HG02852 (cell line): ENCODE measurements at regions not wholly inside any gene's neighbourhood (a gene's known extent, or its start where the extent isn't known, plus 50 kb on each side); places are given as distances from the start of the nearest gene placed in this dataset.
"Not testable (repeated sequence)": the region's sequence is repeated elsewhere in the genome, so short reads cannot be mapped to it uniquely, and the experiment has no call there.

Experiments used
- ATAC-seq: cut with Tn5 transposase; IDR thresholded peaks from one replicate; pipeline ENCODE4 v1.9.1; 2021; ENCODE audit warnings: mild to moderate bottlenecking, moderate library complexity; ENCODE audit not compliant: unreplicated experiment

DNA sequence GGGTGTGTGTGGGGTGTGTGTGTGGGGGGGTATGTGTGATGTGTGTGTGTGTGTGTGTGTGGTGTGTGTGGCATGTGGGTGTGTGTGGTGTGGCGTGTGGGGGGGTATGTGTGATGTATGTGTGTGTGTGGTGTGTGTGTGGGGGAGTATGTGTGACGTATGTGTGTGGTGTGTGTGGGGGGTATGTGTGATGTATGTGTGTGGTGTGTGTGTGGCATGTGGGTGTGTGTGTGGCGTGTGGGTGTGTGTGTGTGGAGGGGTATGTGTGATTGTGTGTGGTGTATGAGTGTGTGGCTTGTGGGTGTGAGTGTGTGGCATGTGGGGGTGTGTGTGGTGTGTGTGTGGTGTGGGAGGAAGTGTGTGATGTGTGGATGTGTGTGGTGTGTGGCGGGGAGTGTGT lies 442.3 kb downstream of the PREX1 start:
- ATAC-seq, result no peak

DNA sequence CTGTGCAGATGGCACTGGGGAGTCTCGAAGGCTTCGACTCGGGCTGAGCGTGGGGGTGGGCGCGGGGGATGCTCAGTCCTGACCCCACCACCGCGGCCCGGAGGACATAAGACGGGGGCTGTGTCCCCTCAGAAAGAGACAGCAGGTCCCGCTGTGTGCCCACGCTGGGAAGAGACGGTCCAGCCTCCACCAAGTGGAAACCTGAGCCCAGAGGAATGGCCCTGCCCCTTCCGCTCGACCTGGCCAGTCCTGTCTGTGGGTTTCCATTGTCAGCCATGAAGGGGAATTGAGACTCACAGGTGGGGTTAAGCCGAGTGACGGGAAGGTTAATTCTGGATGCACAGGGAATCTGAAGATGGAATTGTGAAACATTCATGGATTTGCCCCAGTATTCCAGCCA lies 442.7 kb downstream of the PREX1 start:
- no peak for ATAC-seq

DNA sequence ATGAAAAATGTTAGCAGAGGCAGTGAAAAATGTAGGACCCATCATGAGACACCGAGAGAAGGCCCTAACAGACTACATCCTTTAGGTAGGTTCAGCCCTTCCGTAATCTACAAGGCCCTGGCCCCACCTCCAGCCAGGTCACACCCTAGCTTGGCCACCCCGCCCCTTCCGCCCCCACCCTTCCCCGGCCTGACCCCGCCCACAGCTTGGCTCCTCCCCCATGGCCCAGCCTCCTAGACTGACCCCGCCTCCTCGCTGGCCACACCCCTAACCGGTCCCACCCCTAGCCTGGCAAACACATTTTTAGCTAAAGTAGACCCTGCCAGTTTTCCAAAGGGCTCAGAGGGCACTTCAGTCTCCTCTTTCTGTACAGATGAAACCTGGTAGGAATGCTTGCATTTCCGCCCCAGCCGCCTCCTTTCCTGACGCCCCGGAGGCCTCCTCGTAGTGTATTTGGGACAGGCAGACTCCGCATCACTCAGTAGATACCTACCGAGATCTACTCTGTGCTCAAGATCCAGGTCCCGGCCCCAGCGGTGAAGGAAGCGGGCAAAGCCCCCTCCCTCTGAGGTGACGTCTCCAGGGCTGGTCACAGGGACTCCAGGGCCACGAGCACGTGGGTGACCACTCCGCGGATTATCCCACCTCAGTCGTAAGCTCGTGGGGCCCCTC lies 443.5 kb downstream of the PREX1 start:
- ATAC-seq, result no peak

DNA sequence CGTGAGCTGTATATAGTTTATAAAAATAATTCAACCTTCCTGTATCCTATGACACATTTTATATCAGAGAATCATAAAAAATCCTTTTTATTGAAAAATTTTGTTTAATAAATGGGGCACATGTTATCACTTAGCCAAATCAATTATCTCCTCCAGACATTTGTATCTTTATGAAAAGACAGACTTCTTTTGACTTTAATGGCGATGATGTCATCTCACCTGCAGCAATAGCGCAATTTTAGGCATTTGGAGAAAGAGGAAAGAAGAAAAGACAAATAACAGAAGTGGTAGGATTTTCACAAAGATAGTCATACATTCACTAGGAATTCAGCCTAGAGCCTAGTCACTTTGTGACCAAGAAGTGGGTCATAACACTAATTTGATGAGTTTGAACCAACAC lies 444.5 kb downstream of the PREX1 start:
- no peak for ATAC-seq

DNA sequence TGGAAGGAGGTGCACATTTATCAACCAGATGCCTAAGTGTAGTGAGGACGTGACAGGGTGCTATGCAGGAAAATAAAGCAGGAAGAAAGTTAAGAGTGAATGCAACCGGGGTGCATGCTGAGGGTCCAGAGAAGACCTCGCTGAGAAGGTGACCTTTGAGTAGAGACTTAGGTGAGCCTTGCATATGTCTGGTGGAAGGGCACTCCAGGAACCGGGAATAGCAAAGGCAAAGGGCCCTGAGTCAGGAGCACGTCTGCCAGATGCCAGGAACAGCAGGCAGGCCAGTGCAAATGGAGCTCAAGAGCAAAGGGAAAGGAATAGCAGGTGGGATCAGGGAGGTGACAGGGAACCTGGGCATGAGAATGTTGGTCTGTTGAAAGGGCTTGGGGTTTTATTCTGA lies 445.5 kb downstream of the PREX1 start:
- ATAC-seq, result no peak

DNA sequence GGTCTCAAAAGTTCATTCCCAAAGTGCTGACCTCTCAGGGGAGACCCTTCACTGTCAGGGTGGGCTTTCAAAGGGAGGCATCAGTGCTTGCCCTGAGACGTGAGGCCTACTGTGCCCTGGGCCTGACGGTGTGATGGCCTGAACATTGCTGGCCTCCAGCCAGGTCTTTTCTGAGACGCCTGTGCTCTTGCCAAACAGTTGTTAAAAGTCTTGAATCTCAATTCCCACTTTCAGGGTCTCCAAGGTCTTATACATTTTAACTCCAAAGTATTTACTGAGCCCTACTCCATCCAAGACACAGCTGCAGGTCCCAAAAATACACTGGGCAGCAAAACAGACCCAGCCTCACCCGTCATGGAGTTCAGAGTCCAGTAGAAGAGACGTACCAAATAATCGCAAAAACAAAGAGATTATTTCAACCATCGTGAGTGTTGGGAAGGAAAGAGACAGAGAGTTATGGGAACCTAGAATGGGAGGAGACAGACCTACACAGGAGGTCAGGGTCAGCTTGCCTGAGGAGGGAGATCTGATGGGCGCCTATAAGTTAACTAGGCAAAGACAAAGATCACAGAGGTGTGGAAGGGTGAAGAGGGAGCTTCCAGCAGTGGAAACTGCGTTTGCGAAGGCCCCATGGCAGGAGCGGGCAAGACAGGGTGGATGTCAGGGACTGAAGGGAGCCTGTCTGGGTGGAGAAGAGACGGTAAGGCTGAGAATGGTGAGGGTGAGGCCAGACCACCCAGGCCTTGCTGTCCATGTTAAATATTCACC lies 446.3 kb downstream of the PREX1 start:
- no peak for ATAC-seq

DNA sequence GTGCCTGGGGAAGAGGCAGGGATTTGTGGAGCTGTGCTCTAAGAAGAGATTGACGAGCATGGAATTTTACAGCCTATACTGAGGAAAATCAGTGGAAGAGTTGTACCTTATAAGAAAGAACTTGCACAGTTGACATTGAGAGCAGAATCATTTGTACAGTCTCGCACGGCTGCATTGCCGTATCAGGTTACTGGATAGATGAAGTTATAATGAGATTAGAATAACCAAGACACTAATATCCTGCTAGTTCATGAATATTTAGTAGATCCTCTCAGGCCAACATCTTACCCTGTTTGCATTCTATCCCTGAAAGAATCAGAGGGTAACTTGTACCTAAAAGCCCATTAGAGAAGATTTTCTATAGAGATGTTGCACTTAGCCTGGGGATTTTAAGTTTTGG lies 447.1 kb downstream of the PREX1 start:
- ATAC-seq, result no peak

DNA sequence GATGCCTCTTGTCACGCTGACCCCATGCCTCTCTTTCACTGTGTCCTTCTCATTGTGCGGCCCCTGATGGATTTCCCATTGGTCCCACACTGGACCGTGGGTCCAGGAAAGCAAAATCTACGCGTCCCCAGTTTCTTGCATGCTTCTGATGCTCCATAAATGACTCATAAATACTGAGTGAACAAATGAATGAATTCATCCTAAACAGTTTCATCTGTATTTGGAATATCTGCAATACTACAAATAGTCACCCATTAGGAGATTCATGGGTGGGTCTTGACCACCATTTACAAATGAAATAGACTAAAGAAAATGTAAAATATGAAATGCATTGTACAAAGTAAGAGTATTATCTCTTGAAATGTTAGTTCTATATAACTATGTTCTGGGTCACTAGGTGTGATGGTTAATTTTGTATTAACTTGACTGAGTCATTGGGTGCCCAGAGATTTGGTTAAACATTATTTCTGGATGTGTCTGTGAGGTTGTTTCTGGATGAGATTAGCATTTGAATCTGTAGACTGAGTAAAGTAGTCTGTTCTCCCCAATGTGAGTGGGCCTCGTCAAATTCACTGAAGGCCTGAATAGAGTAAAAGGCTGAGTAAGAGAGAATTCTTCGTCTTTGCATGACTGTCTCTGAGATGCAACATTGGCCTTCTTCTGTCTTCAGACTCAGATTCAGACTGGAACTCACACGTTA lies 448.7 kb downstream of the PREX1 start:
- no peak for ATAC-seq

DNA sequence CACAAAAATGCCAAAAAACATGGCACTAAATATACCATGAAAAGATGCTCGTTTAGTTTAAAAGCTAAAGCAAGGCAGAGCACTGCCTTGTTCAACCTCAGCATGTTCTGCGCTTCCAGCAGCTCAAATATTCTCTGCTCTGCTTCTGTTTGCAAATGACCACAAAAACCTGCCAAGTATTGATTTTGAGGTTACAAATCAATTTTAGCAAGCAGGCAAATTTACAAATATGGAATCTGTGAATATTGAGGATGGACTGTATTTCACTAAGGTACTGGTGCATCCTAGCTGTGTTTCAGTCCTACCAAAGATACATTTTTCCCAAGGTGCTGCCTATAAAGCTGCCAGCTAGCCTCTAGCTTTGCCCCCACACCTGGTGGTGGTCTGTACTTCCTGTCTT lies 449.9 kb downstream of the PREX1 start:
- no peak for ATAC-seq

DNA sequence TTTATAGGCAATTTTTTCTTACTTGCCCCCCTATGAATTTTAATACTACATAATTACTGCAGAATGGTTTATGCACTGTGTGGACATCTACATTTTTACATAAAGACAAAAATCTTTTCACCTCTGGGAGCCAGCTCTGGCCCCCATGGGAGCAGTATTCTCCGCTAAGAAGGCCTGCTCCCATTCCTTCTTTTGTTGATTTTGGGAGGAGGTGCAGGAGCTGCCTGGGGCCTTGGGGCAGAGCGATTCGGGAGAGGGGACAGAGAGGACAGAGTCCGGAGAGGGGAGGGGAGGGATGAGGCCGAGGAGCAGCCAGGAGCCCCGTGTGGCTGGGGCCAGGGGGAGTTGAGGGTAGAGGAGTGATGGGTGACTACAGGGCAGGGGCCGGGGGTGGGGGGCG lies 452.0 kb downstream of the PREX1 start:
- ATAC-seq, result no peak

DNA sequence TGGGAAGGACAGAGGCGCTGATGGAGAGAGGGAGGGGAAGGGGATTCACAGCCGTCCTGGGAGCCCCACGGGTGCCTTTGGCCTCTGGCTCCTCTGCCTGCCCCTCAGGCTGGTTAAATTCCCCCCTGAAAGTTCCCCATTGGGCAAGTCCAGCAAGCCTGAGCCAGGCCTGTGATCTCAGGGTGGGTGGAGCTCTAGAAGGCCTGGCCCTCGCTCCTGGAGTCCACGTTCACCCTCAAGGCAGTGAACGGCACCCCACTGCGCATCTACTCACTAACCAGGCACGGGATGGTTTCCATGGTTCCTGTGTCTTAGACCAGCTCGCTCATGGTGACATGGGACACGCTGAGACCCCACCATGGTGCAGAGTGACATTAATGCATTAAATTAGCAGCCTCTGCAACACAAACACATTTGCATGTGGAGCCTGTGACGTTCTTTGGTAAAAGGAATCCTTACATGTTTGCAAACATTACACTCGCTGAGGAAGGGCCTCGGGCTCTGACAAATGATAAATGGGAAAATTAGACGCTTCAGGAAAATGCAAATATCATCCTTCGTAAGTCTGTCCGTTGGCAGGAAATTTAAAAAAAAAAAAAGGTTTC lies 452.7 kb downstream of the PREX1 start:
- ATAC-seq, result no peak

DNA sequence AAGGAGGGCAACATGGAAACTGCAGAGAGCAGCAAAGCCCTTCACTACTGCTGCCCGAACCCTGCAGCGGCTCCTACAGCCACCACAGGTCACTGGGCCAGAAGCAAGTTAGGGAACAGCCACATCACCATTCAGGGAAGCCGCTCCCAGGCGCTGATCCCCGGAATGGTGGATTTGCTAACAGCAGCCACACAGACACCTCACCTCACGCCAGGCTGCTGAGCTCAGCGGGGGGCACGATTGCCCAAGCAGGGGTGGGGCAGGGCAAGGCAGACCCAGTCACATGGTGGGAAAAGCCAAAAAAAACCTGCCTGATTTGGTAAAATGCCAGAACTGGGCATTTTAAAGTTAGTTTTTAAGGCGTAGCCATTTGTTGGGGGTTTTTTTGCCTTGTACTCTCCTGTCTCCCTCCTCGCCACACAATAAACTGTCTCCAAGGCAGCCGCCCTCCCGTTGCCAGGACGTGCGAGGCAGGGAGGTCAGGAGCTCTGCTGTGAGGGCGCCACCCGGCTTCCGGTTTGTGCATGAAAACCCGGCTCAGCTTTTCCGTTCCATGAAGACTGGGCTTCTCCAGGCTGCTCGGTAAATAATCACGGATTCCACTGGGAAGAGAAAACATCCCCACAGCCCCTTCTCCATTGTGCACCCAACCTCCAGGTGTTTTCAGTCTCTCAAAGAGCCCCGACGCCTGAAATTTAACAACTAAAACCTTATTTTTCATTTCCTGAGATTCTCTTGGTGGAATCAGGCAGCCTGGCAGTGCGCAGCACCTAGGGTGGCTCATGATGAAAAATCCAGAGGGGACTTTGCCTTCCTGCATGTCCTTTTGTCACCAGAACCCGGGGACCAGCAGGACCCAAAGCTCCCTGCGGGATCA lies 453.5 kb downstream of the PREX1 start:
- not testable (repeated sequence) for ATAC-seq

DNA sequence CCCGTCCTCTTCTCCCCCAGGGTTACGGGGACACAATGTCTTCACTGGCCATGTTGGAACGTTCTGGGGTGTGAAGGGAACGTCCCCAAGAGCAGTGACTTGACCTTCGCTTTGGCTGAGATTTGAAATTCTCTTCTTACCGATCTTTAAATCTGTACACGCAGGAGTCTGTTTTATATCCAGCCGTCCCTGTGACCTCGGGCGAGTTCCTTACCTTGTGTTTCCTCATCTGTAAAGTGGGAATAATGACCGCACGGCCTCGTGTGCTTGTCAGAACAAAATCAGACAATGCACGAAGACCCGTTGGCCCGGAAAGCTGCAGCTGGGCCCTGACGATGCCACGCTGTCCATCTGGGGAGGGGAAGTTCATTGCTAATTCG lies 454.3 kb downstream of the PREX1 start:
- no peak for ATAC-seq

DNA sequence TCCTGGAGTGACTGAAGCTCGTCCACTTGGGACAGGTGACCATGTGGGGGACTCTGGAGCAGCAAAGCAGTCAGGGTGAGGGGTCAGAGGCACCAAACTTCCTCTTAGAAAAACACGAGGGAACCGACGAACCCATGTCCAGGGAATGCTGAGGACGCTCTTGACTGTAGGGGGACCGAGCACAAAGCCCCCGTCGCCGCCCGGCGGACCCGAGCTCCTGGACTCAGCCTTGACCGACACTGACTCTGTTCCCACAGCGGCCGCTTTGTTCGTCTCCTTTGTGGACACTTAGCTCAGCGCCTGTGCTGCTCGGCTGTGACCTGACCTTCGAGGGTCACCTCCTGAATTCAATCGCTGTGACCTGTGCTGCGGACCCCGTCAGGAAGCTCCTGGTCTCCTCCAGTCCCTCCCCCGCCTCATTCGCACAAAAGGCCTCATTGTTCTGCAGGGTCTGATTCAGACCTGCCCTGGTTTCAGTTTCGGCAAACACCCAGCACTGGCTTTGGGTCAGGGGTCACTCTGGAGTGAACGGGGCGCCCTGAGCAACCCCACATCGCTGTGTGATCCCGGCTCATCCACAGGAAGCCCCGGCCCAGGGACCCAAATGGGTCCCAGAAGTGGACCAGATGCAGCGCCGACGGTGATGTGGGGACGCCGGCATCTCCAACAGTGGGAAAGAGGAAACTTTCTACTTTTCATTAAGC lies 454.8 kb downstream of the PREX1 start:
- not testable (repeated sequence) for ATAC-seq

DNA sequence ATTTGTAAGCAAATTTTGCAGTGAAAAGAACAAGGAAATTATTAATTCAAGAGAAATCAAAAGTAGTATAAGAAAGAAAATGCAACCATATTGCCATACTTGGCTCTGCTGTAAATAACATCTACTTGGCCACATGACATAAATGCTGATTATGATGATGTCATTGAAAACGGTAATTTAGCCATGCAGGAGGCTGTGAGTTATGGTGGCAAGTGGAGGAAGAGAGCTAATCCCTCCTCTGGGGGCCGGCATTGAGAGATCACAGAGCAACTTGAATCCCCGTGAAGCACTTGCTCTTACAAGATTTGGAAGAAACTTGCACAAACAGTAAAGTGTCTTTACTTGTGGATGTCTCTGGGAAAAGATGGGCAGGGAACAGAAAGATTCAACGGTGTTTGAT lies 456.6 kb downstream of the PREX1 start:
- no peak for ATAC-seq

DNA sequence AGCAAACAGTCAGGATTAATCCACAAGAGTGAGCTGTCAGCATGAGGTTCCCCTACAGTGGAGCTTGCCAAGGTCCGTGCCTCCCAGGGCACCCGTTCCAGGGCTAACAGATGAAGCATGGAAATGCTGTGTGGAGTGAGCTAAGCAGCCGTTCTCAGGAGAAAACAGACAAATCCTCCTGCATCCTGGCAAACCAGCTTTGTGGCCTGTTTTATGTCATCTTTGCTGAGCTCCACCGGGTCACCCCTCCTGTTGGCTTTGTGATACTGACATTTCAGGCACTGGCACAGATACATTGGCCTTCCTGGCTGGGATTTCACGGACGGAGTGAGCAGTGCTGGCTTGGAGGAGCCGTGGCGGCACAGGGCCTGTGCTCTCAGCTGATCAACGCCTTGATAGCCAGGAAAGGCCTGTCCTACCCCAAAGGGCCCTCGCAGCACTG lies 459.2 kb downstream of the PREX1 start:
- ATAC-seq, result not testable (repeated sequence)

DNA sequence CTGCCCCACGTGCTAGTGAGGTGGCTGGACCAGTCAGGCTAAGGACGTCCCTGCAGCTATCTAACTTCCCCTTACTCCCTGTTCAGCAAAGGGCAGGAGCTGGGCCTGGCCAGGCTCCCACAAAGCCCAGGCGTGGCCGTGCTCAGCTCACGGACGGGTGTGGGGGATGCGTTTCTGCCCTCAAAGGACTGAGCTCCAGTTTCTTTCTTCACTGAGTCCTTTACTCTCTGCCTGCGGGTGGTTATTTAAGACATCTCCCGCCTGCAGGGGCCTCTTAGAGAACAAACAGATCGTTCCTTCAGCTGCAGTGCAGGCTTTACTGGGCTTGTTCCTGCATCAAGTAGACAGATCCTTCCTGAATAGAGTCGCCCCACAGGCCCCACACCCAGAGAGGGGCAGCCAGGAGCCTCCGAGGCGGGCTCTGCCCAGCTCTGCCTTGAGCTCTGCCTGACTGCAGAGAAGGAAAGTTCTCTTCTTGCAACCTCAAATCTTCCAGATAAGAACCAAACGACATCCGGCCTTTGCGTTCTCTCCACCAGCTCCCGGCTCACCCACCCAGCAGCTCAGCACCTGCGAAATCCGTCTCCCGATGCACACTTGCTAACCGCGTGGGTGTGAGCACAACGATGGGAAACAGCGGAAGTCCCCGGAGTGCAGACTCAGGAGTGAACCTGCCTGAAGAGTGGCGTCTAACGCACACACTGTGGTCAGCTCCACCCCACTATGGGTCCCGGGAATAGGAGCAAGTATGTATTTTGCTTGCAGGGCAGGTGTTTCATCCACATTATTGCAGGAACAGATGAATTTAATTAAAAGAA lies 460.0 kb downstream of the PREX1 start:
- ATAC-seq, result not testable (repeated sequence)

DNA sequence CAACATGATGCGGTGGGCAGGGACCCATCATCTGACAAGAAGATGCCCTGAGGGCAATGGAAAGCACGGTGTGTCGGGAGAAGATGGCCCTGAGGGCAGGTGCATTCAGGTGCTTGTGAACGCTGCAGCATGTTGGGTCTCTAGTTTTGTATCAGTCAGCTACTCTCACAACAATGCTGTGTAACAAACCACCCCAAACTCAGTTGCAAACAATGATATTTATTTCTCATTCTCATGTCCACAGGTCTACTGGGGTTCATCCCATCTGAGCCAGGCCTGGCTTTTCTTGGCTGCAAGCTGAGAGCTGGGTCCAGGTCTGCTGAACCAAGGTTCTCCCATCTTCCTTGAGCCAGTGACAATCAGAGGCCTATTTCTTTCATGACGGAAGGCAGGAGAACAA lies 461.6 kb downstream of the PREX1 start:
- ATAC-seq, result no peak
